DMS153 treated with DMSO at 0.1 percent for 48 hours (cell line): ENCODE measurements at regions not wholly inside any gene's neighbourhood (a gene's known extent, or its start where the extent isn't known, plus 50 kb on each side); places are given as distances from the start of the nearest gene placed in this dataset.

Experiments
- DNase-seq: peaks from one replicate; lab custom pipeline; 2025; ENCODE audit not compliant: unreplicated experiment; lab: John Stamatoyannopoulos, UW

- DNase-seq, result no peak
These were observed 288.6 kb downstream of the AACS start for GRCh38 chr12:125353871-125354270.

- no peak for DNase-seq
These were observed 290.4 kb downstream of the AACS start for GRCh38 chr12:125355614-125356013.

GRCh38 chr12:125356111-125356510, 290.9 kb downstream of the AACS start:
- DNase-seq, result no peak

GRCh38 chr12:125357561-125357960, 292.3 kb downstream of the AACS start:
- DNase-seq, result no peak

DNA sequence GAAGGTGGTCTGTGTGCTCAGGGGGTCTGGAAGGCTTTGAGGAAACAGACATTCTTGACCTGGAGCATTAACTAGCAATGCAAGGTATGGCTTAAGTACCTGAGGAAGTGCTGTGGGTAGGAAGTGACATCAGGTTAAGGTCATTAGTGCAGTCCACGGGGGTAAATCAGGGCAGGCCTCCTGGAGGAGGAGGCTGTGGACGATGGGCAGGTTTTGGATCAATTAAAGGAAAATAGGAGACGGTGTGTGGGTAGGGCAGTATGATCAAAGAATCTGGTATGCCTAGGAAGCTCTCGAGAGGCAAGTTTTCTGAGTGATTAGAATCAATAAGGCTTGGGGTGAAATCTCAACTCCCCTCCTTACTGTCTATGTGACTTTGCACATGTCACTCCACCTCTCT, 295.3 kb downstream of the AACS start:
- DNase-seq, result no peak

DNA sequence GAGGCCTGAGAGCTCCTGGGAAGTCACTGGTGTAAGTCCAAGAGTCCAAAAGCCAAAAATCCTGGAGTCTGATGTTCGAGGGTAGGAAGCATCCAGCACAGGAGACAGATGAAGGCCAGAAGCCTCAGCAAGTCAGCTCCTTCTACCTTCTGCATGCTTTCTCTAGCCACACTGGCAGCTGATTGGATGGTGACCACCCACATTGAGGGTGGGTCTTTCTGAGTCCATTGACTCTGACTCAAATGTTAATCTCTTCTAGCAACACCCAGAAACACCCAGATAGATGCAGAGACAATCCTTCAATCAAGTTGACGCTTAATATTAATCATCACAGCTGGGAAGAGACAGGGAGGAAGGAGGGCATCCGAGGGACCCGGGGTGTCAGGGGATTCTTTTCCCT, 305.8 kb downstream of the AACS start:
- no peak for DNase-seq

- no peak for DNase-seq
These were observed 306.9 kb downstream of the AACS start for GRCh38 chr12:125372085-125372484.

DNA sequence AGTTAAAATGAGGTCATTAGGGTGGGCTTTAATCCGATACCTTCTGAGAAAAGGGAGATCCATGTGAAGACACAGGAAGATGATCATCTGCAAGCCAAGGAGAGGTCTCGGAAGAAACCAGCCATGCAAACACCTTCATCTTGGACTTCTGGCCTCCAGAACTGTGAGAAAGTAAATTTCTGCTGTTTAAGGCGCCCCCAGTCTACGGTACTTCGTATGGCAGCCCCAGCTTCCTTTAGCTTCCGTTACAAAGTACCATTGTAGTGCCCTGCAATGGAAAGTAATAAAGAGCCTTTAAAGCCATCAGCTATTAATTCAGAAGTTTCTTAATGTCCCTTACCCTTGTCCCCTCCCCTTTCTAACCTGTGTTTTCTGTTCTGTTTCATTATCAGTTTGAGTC, 308.1 kb downstream of the AACS start:
- DNase-seq, result no peak

GRCh38 chr12:125376422-125376821, 311.2 kb downstream of the AACS start:
- DNase-seq, result no peak

DNA sequence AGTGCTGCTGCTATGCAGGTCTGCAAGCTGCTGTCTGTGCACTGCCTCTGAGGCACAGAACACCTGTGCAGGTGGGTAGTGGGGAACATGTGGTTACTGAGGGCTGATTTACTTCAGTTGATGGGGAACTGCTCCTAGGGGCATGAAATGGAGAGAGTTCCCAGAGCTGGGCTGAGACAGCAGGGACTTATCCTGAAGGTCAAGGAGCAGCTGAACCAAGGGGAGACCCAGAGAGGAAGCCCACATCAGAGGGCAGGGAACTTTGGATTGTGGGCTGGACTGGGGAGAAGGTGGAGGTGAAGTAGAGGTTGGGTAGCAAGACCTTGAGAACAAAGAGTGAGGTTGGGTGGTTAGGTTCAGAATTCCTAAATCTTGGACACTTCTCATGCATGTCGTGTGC, 311.9 kb downstream of the AACS start:
- no peak for DNase-seq

DNA sequence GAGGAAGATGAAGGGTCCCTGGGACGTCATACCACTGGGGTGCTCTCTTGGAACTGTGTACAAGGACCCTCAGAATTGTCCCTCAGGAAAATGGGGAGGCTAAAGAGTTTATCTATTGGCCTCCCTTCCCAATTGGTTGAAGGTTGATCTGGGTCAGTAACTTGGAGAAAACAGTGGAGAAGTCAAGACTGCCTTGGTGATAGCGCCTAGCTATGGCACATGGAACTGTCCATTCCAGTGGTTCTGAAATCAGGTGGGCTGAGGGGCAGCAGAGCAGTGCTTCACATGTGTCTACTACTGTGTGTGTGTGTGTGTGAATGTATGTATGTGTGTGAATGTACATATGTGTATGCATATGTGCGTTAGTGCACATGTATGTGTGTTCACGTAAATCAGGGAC, 316.1 kb downstream of the AACS start:
- no peak for DNase-seq

DNA sequence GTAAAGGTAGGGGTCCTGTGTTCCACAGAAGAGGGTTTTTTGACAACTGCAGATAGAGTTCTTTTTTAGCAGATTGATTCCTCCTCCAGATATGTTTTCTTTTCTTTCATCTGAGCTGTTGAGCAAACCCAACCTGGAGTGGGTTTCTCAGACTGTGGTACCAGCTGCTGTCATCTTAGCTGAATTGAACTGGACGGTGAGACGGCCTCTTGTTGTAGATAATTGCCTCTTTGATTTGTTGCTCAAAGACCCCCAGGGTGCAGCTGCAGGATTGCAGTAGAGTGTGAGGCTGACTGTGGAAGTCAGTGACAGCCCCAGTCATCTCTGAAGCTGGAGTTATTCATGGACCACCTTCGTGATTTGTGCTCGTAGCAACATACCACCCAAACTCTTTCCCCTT, 317.7 kb downstream of the AACS start:
- no peak for DNase-seq

DNA sequence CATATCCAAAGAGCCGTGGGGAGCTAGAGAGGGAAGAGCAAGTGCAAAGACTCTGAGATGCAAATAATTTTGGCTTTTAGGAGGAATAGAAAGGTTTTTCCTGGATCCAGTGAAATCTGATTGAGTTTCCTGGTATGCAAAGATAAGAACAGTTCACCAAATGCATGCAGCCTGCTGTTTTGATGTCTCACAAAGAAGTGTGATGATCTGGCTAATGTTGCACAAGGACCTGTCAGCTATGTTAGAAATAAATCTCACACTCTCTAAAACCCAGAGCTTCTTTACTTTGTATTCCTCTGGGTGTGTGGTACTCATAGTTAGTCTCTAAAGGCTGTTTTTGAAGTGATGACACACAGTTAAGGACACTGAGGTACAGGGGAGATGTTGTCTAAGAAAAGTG, 321.4 kb downstream of the AACS start:
- DNase-seq, result no peak

DNA sequence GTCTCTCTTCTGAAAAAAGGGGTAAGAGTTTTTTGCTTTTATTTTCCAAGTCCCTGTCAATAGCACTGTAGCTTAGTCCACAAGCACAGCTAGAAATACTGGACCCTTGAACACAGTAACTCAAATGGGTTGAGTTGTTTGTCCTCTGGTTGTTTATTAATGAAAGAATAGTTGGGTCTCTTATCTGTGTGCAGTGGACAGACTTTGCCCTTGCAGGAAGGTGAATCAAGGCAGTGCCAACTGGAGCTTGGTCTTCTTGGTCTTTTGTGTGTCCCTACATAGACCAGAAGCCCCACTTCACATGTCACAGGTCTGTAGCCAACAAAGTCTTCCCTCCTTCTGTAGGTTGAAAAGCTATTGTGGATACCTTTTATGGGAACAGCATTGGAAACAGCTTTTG, 322.0 kb downstream of the AACS start:
- DNase-seq, result no peak

- no peak for DNase-seq
These were observed 323.9 kb downstream of the AACS start for GRCh38 chr12:125389061-125389697.

GRCh38 chr12:125393569-125393968, 328.3 kb downstream of the AACS start:
- DNase-seq, result no peak

DNA sequence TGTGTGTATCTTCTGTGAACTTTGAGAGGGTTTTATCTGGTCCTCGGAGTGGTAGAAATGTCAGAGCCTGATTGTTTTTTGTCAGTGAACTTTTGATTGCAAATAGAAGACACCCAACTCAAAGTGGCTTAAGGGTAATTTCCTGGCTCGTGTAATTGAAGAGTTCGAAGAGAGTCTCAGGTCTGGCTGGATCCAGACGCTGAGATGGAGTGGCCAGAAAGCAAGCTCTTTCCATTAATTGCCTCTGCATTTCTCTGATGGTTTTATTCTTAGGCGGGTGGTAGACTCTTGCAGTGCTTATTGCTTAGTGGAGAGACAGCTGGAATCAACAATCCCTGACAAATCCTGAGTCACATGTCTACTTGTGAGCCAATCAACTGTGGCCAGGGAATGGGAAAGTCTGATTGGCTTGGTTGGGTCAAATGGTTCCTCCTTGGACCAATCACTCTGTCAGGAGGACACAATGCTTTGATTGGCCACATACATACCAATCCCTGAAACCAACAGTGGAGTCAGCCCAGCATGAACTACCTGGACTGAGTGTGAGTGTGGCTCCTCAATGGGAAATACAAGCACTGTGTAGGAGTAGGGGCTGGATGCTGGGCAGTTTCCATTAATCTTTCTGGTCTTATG, 330.5 kb downstream of the AACS start:
- no peak for DNase-seq

DNA sequence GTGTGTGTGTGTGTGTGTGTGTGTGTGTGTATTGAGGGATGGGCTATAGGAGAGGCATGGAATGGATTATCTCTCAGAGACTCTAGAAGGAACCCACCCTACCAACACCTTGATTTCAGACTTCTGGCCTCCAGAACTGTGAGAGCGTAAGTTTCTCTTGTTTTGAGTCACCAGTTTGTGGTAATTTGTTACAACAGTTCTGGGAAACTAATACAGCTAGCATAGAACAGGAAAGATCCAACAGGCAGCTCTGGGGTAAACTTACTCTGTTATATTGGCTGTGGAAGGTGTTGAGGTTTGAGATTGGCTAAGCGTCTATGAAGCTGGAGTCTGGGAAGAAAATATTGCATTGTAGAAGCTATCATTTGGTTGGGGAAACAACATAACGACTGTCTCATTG, 334.3 kb downstream of the AACS start:
- no peak for DNase-seq

GRCh38 chr12:125402874-125403789, 337.9 kb downstream of the AACS start:
- peak; percentile 2 for DNase-seq

DNA sequence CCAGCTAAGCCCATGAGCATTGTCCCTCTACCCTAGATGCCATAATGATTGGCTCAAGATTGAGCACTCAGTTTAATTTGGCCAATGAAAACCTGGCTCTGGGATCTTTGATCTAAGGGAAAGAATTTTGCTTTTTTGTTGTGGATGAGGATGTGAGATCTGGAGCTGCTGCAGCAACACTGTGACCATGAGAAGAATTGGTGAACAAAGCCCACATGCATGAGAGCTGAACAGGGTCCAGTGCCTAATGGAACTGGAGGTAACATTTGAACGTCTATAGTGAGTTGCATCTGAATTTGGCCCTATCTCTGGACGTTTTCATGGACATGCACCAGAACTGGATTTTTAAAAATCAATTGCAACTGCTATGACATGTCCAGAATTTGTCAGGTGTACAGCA, 338.6 kb downstream of the AACS start:
- no peak for DNase-seq

- no peak for DNase-seq
These were observed 340.9 kb downstream of the AACS start for GRCh38 chr12:125406131-125406530.

DNA sequence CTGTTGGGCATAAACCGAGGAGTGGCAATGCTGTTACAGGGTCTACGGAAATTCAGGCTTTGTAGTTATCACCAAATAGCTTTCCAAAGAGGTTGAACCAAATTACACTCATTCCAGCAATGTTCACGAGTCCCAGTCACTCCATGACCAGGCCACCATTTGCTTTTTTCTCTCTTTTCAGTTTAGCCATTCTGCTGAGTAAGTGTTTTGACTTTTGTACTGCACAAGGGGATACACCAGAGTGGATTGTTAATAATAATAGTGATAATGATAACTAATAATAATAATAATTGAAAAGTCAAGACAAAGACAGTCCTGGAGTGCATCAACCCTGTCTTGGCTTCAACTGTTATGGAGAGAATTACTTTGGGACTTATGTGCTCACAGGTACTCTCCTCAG, 343.5 kb downstream of the AACS start:
- no peak for DNase-seq
